ENCODE measurements at regions not wholly inside any gene's neighbourhood (a gene's known extent, or its start where the extent isn't known, plus 50 kb on each side); places are given as distances from the start of the nearest gene placed in this dataset.

GRCh38 chr6:133587546-133588160 lies 301.3 kb upstream of the TCF21 start:
- TF ChIP-seq, protein P1, sequence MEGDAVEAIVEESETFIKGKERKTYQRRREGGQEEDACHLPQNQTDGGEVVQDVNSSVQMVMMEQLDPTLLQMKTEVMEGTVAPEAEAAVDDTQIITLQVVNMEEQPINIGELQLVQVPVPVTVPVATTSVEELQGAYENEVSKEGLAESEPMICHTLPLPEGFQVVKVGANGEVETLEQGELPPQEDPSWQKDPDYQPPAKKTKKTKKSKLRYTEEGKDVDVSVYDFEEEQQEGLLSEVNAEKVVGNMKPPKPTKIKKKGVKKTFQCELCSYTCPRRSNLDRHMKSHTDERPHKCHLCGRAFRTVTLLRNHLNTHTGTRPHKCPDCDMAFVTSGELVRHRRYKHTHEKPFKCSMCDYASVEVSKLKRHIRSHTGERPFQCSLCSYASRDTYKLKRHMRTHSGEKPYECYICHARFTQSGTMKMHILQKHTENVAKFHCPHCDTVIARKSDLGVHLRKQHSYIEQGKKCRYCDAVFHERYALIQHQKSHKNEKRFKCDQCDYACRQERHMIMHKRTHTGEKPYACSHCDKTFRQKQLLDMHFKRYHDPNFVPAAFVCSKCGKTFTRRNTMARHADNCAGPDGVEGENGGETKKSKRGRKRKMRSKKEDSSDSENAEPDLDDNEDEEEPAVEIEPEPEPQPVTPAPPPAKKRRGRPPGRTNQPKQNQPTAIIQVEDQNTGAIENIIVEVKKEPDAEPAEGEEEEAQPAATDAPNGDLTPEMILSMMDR (IDR thresholded peaks at IDR 0.05; ENCODE audit: low read depth, low read length, poor library complexity, severe bottlenecking): no peak
- no peak for TF ChIP-seq EZH2phosphoT487 (IDR thresholded peaks at IDR 0.05; ENCODE audit: borderline replicate concordance, low read length)
